Glutamatergic neuron (in vitro differentiated cells): ENCODE measurements at regions not wholly inside any gene's neighbourhood (a gene's known extent, or its start where the extent isn't known, plus 50 kb on each side); places are given as distances from the start of the nearest gene placed in this dataset.
A peak's percentile ranks its signal among the peaks of the same experiment; 100 is the strongest.

Experiments
- DNase-seq: peaks from one replicate; pipeline ENCODE4 v3.0.0; 2022
- H3K27ac Mint-ChIP-seq: one replicate; pipeline ENCODE4 v1.8.0; 2020; ENCODE audit warnings: mild to moderate bottlenecking, mixed read lengths, inconsistent platforms; ENCODE audit not compliant: unreplicated experiment
- H3K27me3 Mint-ChIP-seq: one replicate; pipeline ENCODE4 v1.8.0; 2020; ENCODE audit warnings: mild to moderate bottlenecking, moderate library complexity, mixed read lengths, inconsistent platforms; ENCODE audit not compliant: unreplicated experiment
- H3K36me3 Mint-ChIP-seq: one replicate; pipeline ENCODE4 v1.8.0; 2020; ENCODE audit warnings: mild to moderate bottlenecking, mixed read lengths, inconsistent platforms; ENCODE audit not compliant: unreplicated experiment
- H3K4me1 Mint-ChIP-seq: one replicate; pipeline ENCODE4 v1.8.0; 2020; ENCODE audit warnings: mild to moderate bottlenecking, low read depth, mixed read lengths, inconsistent platforms; ENCODE audit not compliant: unreplicated experiment
- H3K4me3 Mint-ChIP-seq: one replicate; pipeline ENCODE4 v1.8.0; 2020; ENCODE audit warnings: mild to moderate bottlenecking, mixed read lengths, inconsistent platforms; ENCODE audit not compliant: unreplicated experiment
- H3K9me3 Mint-ChIP-seq: one replicate; pipeline ENCODE4 v1.8.0; 2020; ENCODE audit warnings: mild to moderate bottlenecking, moderate library complexity, mixed read lengths, inconsistent platforms; ENCODE audit not compliant: unreplicated experiment
- TF ChIP-seq, protein P1 (sequence below): fragments of 200-600 bp; sonication (generic); IDR thresholded peaks from one replicate; pipeline ENCODE4 v1.5.0; 2021; ENCODE audit not compliant: partially characterized antibody, unreplicated experiment

DNA sequence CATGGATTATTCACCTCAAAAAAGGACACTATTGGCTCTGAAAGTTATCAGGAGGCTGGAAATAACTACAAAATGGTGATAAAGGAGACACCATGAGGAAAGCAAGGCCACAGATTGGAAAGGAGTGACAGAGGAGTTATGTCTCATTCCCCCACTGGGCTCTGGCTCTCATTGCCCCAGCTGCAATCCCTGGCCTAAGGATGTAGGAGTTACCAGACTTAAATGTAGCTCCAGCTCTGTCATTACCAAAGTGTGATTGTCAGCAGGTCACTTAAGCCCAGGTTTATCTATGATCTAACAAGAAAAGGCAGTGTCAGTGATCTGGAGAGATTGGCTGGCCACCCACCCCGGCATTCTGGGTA, 1228.2 kb upstream of the DDX18 start:
- Mint-ChIP-seq H3K9me3 (peaks cover 4% of the 10 kb centered on the region), H3K36me3 (no peaks in the 10 kb centered on the region), H3K4me3 (no peak overlapping the region), H3K4me1 (peaks cover 7% of the 10 kb centered on the region), H3K27me3 (no peaks in the 10 kb centered on the region), H3K27ac (peak overlapping the region; percentile 19)
- TF ChIP-seq, protein P1, sequence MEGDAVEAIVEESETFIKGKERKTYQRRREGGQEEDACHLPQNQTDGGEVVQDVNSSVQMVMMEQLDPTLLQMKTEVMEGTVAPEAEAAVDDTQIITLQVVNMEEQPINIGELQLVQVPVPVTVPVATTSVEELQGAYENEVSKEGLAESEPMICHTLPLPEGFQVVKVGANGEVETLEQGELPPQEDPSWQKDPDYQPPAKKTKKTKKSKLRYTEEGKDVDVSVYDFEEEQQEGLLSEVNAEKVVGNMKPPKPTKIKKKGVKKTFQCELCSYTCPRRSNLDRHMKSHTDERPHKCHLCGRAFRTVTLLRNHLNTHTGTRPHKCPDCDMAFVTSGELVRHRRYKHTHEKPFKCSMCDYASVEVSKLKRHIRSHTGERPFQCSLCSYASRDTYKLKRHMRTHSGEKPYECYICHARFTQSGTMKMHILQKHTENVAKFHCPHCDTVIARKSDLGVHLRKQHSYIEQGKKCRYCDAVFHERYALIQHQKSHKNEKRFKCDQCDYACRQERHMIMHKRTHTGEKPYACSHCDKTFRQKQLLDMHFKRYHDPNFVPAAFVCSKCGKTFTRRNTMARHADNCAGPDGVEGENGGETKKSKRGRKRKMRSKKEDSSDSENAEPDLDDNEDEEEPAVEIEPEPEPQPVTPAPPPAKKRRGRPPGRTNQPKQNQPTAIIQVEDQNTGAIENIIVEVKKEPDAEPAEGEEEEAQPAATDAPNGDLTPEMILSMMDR: no peak
- DNase-seq: no peak
